CD14-positive monocyte (primary cell): ENCODE measurements at regions not wholly inside any gene's neighbourhood (a gene's known extent, or its start where the extent isn't known, plus 50 kb on each side); places are given as distances from the start of the nearest gene placed in this dataset.
A peak's percentile ranks its signal among the peaks of the same experiment; 100 is the strongest.

Source experiments
- DNase-seq, 3 donors: peaks; one replicate each; pipeline ENCODE4 v3.0.0-alpha.2; 2011 to 2022
- H2AFZ ChIP-seq: 2 replicates; pipeline ENCODE4 v1.6.0; 2012; ENCODE audit warnings: mild to moderate bottlenecking, low read depth, low read length, inconsistent platforms; ENCODE audit not compliant: insufficient read depth, poor library complexity, severe bottlenecking
- H3K27ac ChIP-seq, 2 donors: 1 replicate in 1 of 2; 2 replicates in 1 of 2; pipeline ENCODE4 v1.5.1; 2012 to 2013; ENCODE audit warnings: low read length in 2 of 2, control low read depth in 1 of 2, inconsistent platforms in 1 of 2, low read depth in 1 of 2, mild to moderate bottlenecking in 1 of 2
- H3K27me3 ChIP-seq, 2 donors: one replicate each; pipeline versions ENCODE4 v1.6.0 to v1.6.1; 2011 to 2013; ENCODE audit warnings: low read length in 2 of 2; ENCODE audit not compliant: control insufficient read depth in 2 of 2, insufficient read depth in 2 of 2
- H3K36me3 ChIP-seq, 2 donors: replicated peaks in 1 of 2; 1 replicate in 1 of 2; 2 replicates in 1 of 2; pipeline versions ENCODE4 v1.5.1 to v1.6.1; 2012 to 2013; ENCODE audit warnings: low read length in 2 of 2, control low read depth in 1 of 2, inconsistent platforms in 1 of 2, mild to moderate bottlenecking in 1 of 2; ENCODE audit not compliant: insufficient read depth in 2 of 2, control insufficient read depth in 1 of 2
- H3K4me1 ChIP-seq, 2 donors: 1 replicate in 1 of 2; 2 replicates in 1 of 2; pipeline versions ENCODE4 v1.5.1 to v1.6.1; 2012 to 2013; ENCODE audit warnings: low read length in 2 of 2, control low read depth in 1 of 2, inconsistent platforms in 1 of 2, mild to moderate bottlenecking in 1 of 2, moderate library complexity in 1 of 2; ENCODE audit not compliant: insufficient read depth in 2 of 2, control insufficient read depth in 1 of 2
- H3K4me2 ChIP-seq: replicated peaks from 2 replicates; pipeline ENCODE3; 2012; ENCODE audit warnings: low read length, moderate library complexity, mild to moderate bottlenecking; ENCODE audit not compliant: poor library complexity, severe bottlenecking; ENCODE audit errors: extremely low read depth
- H3K4me3 ChIP-seq, 3 experiments: fragments of 200-600 bp in 1 of 3; sonication (generic) in 1 of 3; replicated peaks in 1 of 3; 1 replicate in 2 of 3; 2 replicates in 1 of 3; pipeline ENCODE4 v1.5.1; 2011 to 2013; ENCODE audit warnings: low read length in 3 of 3, mild to moderate bottlenecking in 3 of 3, control low read depth in 2 of 3, low read depth in 2 of 3, inconsistent platforms in 1 of 3, moderate library complexity in 1 of 3
- H3K79me2 ChIP-seq: 2 replicates; pipeline ENCODE4 v1.6.0; 2012; ENCODE audit warnings: mild to moderate bottlenecking, control low read depth, inconsistent platforms, low read length, moderate library complexity; ENCODE audit not compliant: insufficient read depth
- H3K9ac ChIP-seq: 2 replicates; pipeline ENCODE4 v1.6.0; 2017; ENCODE audit warnings: low read length, mild to moderate bottlenecking; ENCODE audit not compliant: insufficient read depth, poor library complexity, severe bottlenecking
- H3K9me3 ChIP-seq, 2 donors: replicated peaks in 1 of 2; 1 replicate in 1 of 2; 2 replicates in 1 of 2; pipeline versions ENCODE4 v1.5.1 to v1.6.1; 2012 to 2013; ENCODE audit warnings: low read length in 2 of 2, control low read depth in 1 of 2; ENCODE audit not compliant: control insufficient read depth in 1 of 2, insufficient read depth in 1 of 2
- H4K20me1 ChIP-seq: 2 replicates; pipeline ENCODE4 v1.6.0; 2012; ENCODE audit warnings: mild to moderate bottlenecking, low read length, control low read depth, moderate library complexity; ENCODE audit not compliant: insufficient read depth
- H3K27ac Mint-ChIP-seq, 7 donors: one replicate each; pipeline ENCODE4 v1.8.0; 2020; ENCODE audit warnings: mild to moderate bottlenecking in 7 of 7, mixed read lengths in 7 of 7, moderate library complexity in 6 of 7, inconsistent platforms in 2 of 7
- H3K27me3 Mint-ChIP-seq, 3 donors: one replicate each; pipeline ENCODE4 v1.8.0; 2021 to 2022; ENCODE audit warnings: low read depth in 3 of 3, mild to moderate bottlenecking in 3 of 3, mixed read lengths in 3 of 3, moderate library complexity in 3 of 3, inconsistent platforms in 1 of 3
- H3K36me3 Mint-ChIP-seq, 2 donors: one replicate each; pipeline ENCODE4 v1.8.0; 2020; ENCODE audit warnings: mixed read lengths in 2 of 2, inconsistent platforms in 1 of 2, mild to moderate bottlenecking in 1 of 2
- H3K4me1 Mint-ChIP-seq: one replicate; pipeline ENCODE4 v1.8.0; 2020; ENCODE audit warnings: mild to moderate bottlenecking, mixed read lengths
- H3K4me3 Mint-ChIP-seq, 2 donors: one replicate each; pipeline ENCODE4 v1.8.0; 2020; ENCODE audit warnings: mild to moderate bottlenecking in 2 of 2, mixed read lengths in 2 of 2, moderate library complexity in 1 of 2
- H3K9me3 Mint-ChIP-seq, 7 donors: one replicate each; pipeline ENCODE4 v1.8.0; 2020 to 2022; ENCODE audit warnings: mixed read lengths in 7 of 7, mild to moderate bottlenecking in 6 of 7, moderate library complexity in 6 of 7, inconsistent platforms in 2 of 7
- CTCF ChIP-seq: fragments of 200-600 bp; IDR thresholded peaks from one replicate; pipeline ENCODE4 v1.8.0; 2022; ENCODE audit warnings: antibody characterized with exemption, mild to moderate bottlenecking
- WGBS: methylation state at CpG from one replicate; pipeline ENCODE4 v1.1.5; 2013; ENCODE audit warnings: missing lambda C conversion rate; ENCODE audit not compliant: insufficient coverage; 5-methylcytosine and 5-hydroxymethylcytosine counted together
- intact Hi-C, 2 donors: fragments of 100-400 bp; cut with micrococcal nuclease; formaldehyde crosslinking; loops; one replicate each; pipeline versions ENCODE4 v1.15.0 to v1.15.1; 2023

- Mint-ChIP-seq H3K4me1 (peaks cover 18% of the 10 kb centered on the region), H3K4me3 (no peak overlapping the region), H3K27me3 (no peaks in the 10 kb centered on the region), H3K9me3 (peaks cover 0 to 4% (median under 1%) of the 10 kb centered on the region in 7 donors), H3K27ac (no peak overlapping the region), H3K36me3 (no peaks in the 10 kb centered on the region)
- Histone ChIP-seq H3K4me3 (no peak overlapping the region), H3K27ac (no peak overlapping the region), H3K9me3 (no peaks in the 10 kb centered on the region), H4K20me1 (no peaks in the 10 kb centered on the region), H2AFZ (no peak overlapping the region), H3K36me3 (no peaks in the 10 kb centered on the region), H3K9ac (no peak overlapping the region), H3K4me2 (no peak overlapping the region), H3K79me2 (no peaks in the 10 kb centered on the region), H3K27me3 (no peaks in the 10 kb centered on the region), H3K4me1 (peaks cover 7 to 13% of the 10 kb centered on the region in 2 donors)
- intact Hi-C loops = no loop called here
- DNase-seq = no peak
- no peak for TF ChIP-seq CTCF
- WGBS = no CpG with 5 or more reads among the region's 3 CpGs
These were observed 103.0 kb upstream of the RAP1B start for GRCh38 chr12:68507657-68508056.

GRCh38 chr12:68508576-68508975 is 102.1 kb upstream of the RAP1B start:
- Histone ChIP-seq H3K4me2 (no peak overlapping the region), H3K36me3 (no peaks in the 10 kb centered on the region), H3K4me1 (peaks cover 7 to 13% of the 10 kb centered on the region in 2 donors), H3K27ac (no peak overlapping the region), H3K9me3 (no peaks in the 10 kb centered on the region), H3K9ac (no peak overlapping the region), H4K20me1 (no peaks in the 10 kb centered on the region), H3K4me3 (no peak overlapping the region), H3K27me3 (no peaks in the 10 kb centered on the region), H3K79me2 (no peaks in the 10 kb centered on the region), H2AFZ (peak overlapping the region; percentile 36)
- TF ChIP-seq CTCF = no peak
- Mint-ChIP-seq H3K27me3 (no peaks in the 10 kb centered on the region), H3K4me3 (no peak overlapping the region), H3K9me3 (peaks cover 0 to 6% (median 2%) of the 10 kb centered on the region in 7 donors), H3K27ac (no peak overlapping the region), H3K4me1 (peaks cover 18% of the 10 kb centered on the region), H3K36me3 (no peaks in the 10 kb centered on the region)
- DNase-seq = no peak
- no CpG with 5 or more reads among the region's 2 CpGs for WGBS
- intact Hi-C loops = no loop called here
